Stimulated activated CD8-positive, alpha-beta memory T cell treated with anti-CD3 and anti-CD28 coated beads, Interleukin-4, amount 100 ng/mL, for 4 hours (primary cell): ENCODE measurements at regions not wholly inside any gene's neighbourhood (a gene's known extent, or its start where the extent isn't known, plus 50 kb on each side); places are given as distances from the start of the nearest gene placed in this dataset.
A peak's percentile ranks its signal among the peaks of the same experiment; 100 is the strongest.

Source experiments
- DNase-seq, 2 donors: peaks; one replicate each; pipeline ENCODE4 v3.0.0-alpha.2; 2020; ENCODE audit warnings: low read depth in 2 of 2, low spot score in 1 of 2

- DNase-seq, result no peak
Measured at GRCh38 chr7:131741446-131741845, 185.0 kb upstream of the PODXL start.

DNA sequence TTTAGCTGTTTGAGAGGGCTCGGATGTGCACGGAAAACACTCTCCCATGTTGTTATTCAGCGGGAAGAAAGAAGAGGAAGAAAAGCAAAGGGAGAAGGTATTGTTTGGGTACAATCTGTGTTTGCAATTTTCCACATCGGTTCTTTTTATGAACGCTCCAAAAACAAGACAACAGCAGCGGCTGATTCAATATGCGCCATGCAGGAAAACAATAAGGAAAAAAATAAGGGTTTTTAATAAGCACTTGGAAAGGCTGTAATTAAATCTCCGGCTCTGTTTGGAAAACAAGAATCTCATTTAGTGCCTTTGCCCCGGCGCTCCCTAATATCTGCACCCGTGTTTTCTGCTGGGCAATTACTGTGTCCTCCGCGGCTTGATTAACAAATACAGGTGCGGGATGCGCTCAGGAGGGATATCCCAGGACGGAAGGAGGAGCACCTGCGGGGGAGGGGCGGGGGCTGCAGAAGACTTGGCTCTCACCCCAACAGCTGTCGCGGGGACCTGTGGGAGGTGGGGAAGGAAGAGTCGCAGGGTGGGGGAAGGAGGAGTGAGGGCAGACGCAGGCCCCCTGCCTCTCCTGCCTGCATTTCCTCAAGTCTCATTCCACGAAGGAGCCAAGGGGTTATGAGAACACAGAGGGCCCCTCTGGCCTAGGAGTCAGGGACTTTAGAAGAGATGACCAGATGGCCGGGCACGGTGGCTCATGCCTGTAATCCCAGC, 181.5 kb upstream of the PODXL start:
- no peak for DNase-seq

DNA sequence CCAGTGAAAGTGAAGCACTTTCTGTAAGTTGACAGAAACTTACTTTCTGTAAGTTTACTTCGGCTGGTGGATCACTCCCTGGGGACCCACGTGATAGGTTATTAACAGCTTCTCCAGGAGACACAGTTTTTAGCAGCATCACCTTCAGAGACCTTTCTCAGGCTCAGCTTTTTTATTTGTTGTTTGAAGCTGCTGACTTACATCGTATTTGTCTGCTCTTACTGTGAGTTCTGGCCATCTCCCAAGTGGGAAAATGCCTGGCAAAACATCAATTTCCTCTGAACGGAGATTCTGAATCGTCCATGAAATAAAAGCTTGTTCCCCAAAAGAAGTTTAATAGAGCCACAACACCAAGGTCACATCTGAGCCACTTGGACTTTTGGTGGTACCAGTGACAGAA, 178.7 kb upstream of the PODXL start:
- DNase-seq, result no peak

GRCh38 chr7:131733604-131734003, 177.2 kb upstream of the PODXL start:
- DNase-seq, result no peak

GRCh38 chr7:131727189-131727588, 170.8 kb upstream of the PODXL start:
- DNase-seq, result no peak

GRCh38 chr7:131726686-131727085, 170.3 kb upstream of the PODXL start:
- DNase-seq, result no peak

DNA sequence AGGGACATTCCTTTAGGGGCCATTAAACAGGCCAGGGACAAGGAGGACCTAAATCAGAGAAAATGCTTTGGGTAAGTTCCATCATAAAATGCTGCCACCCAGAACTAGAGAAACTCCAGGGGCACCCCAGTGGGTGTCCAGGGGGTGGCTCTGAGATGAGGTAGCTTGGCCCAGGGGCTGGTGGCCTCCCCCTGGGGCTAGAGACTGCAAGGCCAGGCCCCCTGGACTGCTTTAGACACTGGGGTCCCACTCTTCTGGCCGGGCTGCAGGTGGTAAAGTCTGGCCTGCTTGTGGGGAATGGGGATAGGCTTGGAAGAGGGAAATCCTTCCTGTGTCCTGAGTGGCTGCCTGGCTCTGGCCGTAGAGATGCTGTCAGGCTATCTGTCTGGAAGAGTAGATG, 169.6 kb upstream of the PODXL start:
- no peak for DNase-seq

- no peak for DNase-seq
Measured at GRCh38 chr7:131724776-131725345, 168.4 kb upstream of the PODXL start.

GRCh38 chr7:131723926-131724325, 167.5 kb upstream of the PODXL start:
- no peak for DNase-seq

- DNase-seq, result no peak
Measured at GRCh38 chr7:131722371-131722770, 165.9 kb upstream of the PODXL start.

- DNase-seq, result no peak
Measured at GRCh38 chr7:131721660-131722059, 165.2 kb upstream of the PODXL start.

DNA sequence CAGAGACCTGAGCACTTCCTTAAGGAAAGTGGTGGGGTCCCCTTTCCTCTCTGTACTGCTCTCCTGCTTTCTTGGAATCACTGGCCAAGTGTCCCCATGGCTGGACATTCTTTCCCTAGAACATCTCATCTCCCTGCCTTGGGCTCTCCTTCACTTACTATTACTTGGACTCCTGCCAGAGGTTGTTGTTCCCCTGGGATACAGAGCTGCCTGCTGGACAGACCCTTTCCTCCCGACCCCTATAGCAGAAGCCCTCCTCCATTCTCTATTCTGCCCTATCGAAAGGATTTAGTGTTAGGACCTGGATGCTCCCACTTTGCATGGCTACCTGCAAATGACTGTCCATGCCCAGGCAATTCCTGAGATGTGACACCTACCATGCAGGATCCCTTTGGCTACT, 164.3 kb upstream of the PODXL start:
- no peak for DNase-seq

- no peak for DNase-seq
Measured at GRCh38 chr7:131717181-131717580, 160.8 kb upstream of the PODXL start.

DNA sequence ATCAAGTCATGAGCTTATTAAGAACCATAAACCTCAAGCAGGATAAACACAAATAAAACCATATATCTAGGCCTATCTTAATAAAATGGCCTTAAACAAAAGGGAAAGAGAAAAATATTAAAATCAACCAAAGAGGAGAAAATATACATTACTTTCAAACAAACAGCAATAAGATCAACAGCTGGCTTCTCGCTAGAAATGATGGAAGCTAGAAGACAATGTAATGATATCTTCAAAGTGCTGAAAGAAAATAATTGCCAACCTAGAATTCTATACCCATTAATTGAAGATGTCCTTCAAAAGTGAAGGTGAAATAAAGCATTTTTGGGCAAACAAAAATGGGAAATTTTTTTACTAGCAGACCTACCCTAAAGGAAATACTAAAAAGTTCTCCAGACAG, 142.9 kb upstream of the PODXL start:
- DNase-seq, result no peak

DNA sequence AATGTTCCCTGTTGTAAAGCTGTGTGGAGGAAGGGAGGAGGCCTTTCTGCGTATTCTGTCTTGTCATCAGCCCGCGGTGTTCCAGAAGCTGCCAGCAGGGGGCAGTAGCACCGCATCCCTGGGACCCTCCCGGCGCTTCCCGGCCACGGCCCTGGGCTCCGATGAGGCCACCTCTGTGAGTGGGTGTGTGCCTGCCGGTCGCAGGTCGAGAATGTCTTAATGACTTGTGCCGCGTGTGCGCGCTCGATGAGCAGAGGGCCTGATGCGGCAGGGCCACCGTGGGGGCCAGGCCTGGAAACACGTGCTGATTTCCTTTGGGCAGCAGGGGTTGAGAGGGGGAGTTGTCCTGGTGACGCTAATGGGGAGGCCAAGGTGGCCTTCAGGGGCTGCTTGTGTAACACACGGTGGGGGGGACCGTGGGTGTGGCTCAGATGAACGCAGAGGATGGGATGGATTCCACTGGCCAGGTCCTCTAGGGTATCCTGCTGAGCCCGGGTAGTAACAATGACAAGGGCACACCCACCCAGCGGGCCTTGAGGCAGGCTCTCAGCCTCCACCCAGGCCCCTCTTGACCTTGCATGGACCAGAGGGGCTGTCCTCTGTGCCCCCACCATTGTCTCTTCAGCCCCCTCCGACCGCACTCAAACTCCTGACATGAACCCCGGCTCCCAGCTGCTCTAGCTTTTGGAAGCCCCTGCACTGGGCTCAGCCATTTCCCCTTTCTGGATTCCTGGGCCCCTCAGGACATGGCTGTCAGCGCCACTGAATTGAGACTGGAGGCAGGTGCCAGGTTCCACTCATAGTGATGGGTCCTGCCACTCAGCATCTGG, 135.9 kb upstream of the PODXL start:
- no peak for DNase-seq

DNA sequence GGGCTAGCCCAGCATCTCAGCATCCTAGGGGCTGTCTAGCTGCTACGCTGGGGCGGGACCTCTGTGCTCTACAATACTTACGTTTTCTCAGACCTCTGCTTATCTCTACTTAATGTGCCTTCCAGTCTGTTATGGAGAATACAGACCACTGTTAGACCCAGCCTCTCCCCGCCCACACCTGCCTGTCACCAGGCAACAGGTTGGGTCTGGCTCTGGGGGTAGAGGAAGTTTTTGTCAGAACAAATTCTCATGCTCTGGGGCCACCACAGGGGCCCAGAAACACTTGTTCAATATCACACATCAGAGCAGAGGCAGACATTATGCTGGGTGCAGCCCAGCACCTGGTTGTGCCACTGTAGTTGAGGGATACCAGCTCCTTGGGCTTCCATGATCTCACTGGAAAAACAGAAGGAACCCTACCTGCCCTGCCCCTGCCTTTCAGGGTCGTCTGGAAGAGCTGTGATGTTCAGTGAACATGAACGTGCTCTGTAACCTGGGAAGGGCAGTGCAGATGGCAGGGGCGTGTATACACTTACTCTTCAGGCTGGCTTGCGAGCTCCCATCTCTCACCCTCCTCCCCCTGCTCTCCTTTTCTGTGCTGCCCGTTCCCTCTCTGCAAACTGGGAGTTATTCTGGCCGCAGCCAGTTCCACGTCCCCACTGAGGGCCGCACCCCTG, 135.2 kb upstream of the PODXL start:
- no peak for DNase-seq

- DNase-seq, result no peak
Measured at GRCh38 chr7:131690441-131690840, 134.0 kb upstream of the PODXL start.

DNA sequence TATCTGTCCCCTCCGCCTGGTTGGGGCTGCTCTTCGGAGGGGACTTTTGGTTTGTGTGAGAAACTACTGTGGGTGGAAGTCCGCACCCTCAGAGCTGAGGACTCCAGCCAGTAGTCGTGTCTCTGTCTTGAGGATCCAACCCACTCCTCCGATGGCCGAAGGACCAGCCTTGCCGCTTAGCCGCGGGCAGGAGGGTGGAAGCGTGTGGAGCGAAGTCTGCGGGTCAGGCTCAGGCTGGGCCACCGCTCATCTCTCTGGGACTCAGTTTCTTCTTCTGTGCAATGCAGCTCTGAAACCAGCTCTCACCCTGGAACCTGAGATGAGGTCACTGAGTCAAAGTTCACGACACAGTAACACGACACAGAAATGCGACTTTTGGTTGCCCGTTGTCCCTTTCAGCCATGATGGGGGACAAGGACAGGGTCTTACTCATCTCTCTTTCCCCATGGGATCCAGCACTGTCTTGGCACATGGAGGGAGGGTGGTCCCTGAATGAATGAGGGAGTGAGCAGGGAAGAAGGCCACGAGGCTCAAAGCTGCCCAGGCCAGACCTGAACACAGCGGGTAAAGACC, 133.3 kb upstream of the PODXL start:
- DNase-seq, result no peak

- DNase-seq, result peak; percentile 4 to 25
Measured at GRCh38 chr7:131688738-131689661, 132.6 kb upstream of the PODXL start.

GRCh38 chr7:131687296-131687695, 130.9 kb upstream of the PODXL start:
- DNase-seq, result no peak
